Heart left ventricle (tissue), 16 donors: ENCODE measurements at regions not wholly inside any gene's neighbourhood (a gene's known extent, or its start where the extent isn't known, plus 50 kb on each side); places are given as distances from the start of the nearest gene placed in this dataset.

Experiments
- ATAC-seq, 4 donors: fragments of 200-7000 bp; cut with Tn5 transposase; one replicate each; pipeline ENCODE4 v1.9.1; 2020 to 2022; ENCODE audit warnings: moderate library complexity in 4 of 4, mild to moderate bottlenecking in 3 of 4, moderate number of reproducible peaks in 1 of 4
- DNase-seq, 5 donors: peaks; one replicate each; pipeline ENCODE4 v3.0.0-alpha.2; 2020
- H3K27ac ChIP-seq, 12 donors: fragments of 200-600 bp; sonication (generic) in 4 of 12; one replicate each; pipeline versions ENCODE4 v1.5.0 to v1.8.0; 2016 to 2022; ENCODE audit warnings: mild to moderate bottlenecking in 2 of 12
- H3K27me3 ChIP-seq, 9 donors: fragments of 200-600 bp; sonication (generic) in 2 of 9; one replicate each; pipeline versions ENCODE4 v1.5.1 to v1.8.0; 2016 to 2022; ENCODE audit warnings: mild to moderate bottlenecking in 3 of 9
- H3K36me3 ChIP-seq, 9 donors: fragments of 200-600 bp; sonication (generic) in 2 of 9; one replicate each; pipeline versions ENCODE4 v1.5.0 to v1.8.0; 2018 to 2022; ENCODE audit warnings: mild to moderate bottlenecking in 2 of 9
- H3K4me1 ChIP-seq, 12 donors: fragments of 200-600 bp; sonication (generic) in 4 of 12; one replicate each; pipeline versions ENCODE4 v1.5.0 to v1.8.0; 2016 to 2022; ENCODE audit warnings: mild to moderate bottlenecking in 3 of 12
- H3K4me3 ChIP-seq, 12 donors: fragments of 200-600 bp; sonication (generic) in 4 of 12; one replicate each; pipeline versions ENCODE4 v1.5.0 to v1.8.0; 2017 to 2022; ENCODE audit warnings: mild to moderate bottlenecking in 9 of 12, moderate library complexity in 4 of 12
- H3K9me3 ChIP-seq, 12 donors: fragments of 200-600 bp; sonication (generic) in 4 of 12; one replicate each; pipeline versions ENCODE4 v1.5.0 to v1.8.0; 2016 to 2022; ENCODE audit warnings: mild to moderate bottlenecking in 1 of 12
- CTCF ChIP-seq, 12 donors: fragments of 200-600 bp; sonication (generic) in 4 of 12; IDR thresholded peaks; one replicate each; pipeline versions ENCODE4 v1.5.0 to v1.8.0; 2018 to 2022; ENCODE audit warnings: antibody characterized with exemption in 12 of 12, mild to moderate bottlenecking in 5 of 12
- POLR2A ChIP-seq, 2 donors: fragments of 450-650 bp; IDR thresholded peaks; one replicate each; pipeline ENCODE4 v1.6.1; 2017; ENCODE audit warnings: antibody characterized with exemption in 2 of 2, mild to moderate bottlenecking in 2 of 2, moderate library complexity in 2 of 2
- WGBS, 4 donors: extraction: QIAGEN DNeasy Blood & Tissue Kit in 2 of 4; methylation state at CpG; one replicate each; pipeline versions ENCODE4 v1.1.5 to v1.1.7; 2013 to 2018; 5-methylcytosine and 5-hydroxymethylcytosine counted together
- intact Hi-C, 10 donors: fragments of 100-400 bp; cut with DNase I; formaldehyde crosslinking; loops; one replicate each; pipeline versions ENCODE4 v1.11.1 to v1.14.2; 2022
- donor health status: ischemic (EF 13 %, LVEDD 7.1; RV severe dilation, severe dysfunction).
- donor health status: healthy with polysubstance abuse.
- donor health status: DM: no; HTN: yes; CAD: no.
- donor health status: DM: no; HTN: no; CAD: no.
- donor health status: ischemic (EF 25% LVEDD 6.9; RV normal size, moderate dysfunction).
- donor health status: ischemic (EF 25% LVEDD 5.7; RV mildly dilated, moderate dysfunction).
- donor health status: healthy.
- donor health status: DM: yes; HTN: yes; CAD: no.
- donor health status: ischemic (EF 35%, LVEDD 5.7; RV mildly dilated, moderate dysfunction).
- donor health status: nonischemic (EF 11% LVEDD 7.7; RV severe dilation, severe dysfunction).
- donor health status: DM: yes; HTN: yes; CAD: no.
- donor health status: PGD.
- donor health status: ischemic (EF 29% LVEDD 5.4; RV normal size, mild dysfunction).
- donor health status: nonischemic (EF 23%, LVEDD 6.1; RV moderate dilation, normal function).

- ATAC-seq (no peak), DNase-seq (no peak)
- Histone ChIP-seq H3K27me3 (peaks cover 0 to 6% (median 0%) of the 10 kb centered on the region in 9 donors), H3K36me3 (no peaks in the 10 kb centered on the region), H3K9me3 (no peaks in the 10 kb centered on the region), H3K4me1 (no peaks in the 10 kb centered on the region), H3K4me3 (no peak overlapping the region), H3K27ac (no peak overlapping the region)
- TF ChIP-seq POLR2A (IDR thresholded peaks at IDR 0.05) (no peak), CTCF (IDR thresholded peaks at IDR 0.05) (no peak)
- 52 to 74% (median 58%) methylated on average over 2 of the region's 2 CpGs for WGBS, 4 donors
- intact Hi-C loops, result loop anchor here in 2 of 10 donors (2.0 to 10.0 kb wide), 3 partner anchors 353 to 1429 kb away; no protein-coding TSS in a partner anchor
Measured at GRCh38 chr17:71111934-71112333, 942.6 kb downstream of the KCNJ2 start.

GRCh38 chr17:71113347-71113746 is 944.0 kb downstream of the KCNJ2 start:
- Histone ChIP-seq H3K27me3 (peaks cover 0 to 6% (median 0%) of the 10 kb centered on the region in 9 donors), H3K9me3 (no peaks in the 10 kb centered on the region), H3K36me3 (no peaks in the 10 kb centered on the region), H3K27ac (no peak overlapping the region), H3K4me3 (no peak overlapping the region), H3K4me1 (no peaks in the 10 kb centered on the region)
- no peak for TF ChIP-seq CTCF (IDR thresholded peaks at IDR 0.05)
- no peak for TF ChIP-seq POLR2A (IDR thresholded peaks at IDR 0.05)
- intact Hi-C loops, result loop anchor here in 2 of 10 donors (2.0 to 10.0 kb wide), 3 partner anchors 351 to 1427 kb away; no protein-coding TSS in a partner anchor
- DNase-seq, result no peak
- no peak for ATAC-seq
- WGBS, 4 donors, result 77 to 84% (median 80%) methylated on average over 4 of the region's 4 CpGs

GRCh38 chr17:71114911-71115668 is 945.8 kb downstream of the KCNJ2 start:
- no peak for ATAC-seq
- Histone ChIP-seq H3K4me3 (no peak overlapping the region), H3K9me3 (no peaks in the 10 kb centered on the region), H3K36me3 (no peaks in the 10 kb centered on the region), H3K27me3 (peaks cover 0 to 6% (median 0%) of the 10 kb centered on the region in 9 donors), H3K27ac (no peak overlapping the region), H3K4me1 (no peaks in the 10 kb centered on the region)
- 75 to 87% (median 81%) methylated on average over 7 of the region's 7 CpGs for WGBS, 4 donors
- intact Hi-C loops, result loop anchor here in 9 of 10 donors (5.0 to 10.0 kb wide), 6 partner anchors 347 to 1427 kb away; partner anchors contain the start of gene SOX9 (in 1 of the 9)
- DNase-seq, result no peak
- TF ChIP-seq CTCF (IDR thresholded peaks at IDR 0.05), result no peak
- TF ChIP-seq POLR2A (IDR thresholded peaks at IDR 0.05), result no peak

GRCh38 chr17:71115669-71115972 is 946.3 kb downstream of the KCNJ2 start:
- H3K9me3 ChIP-seq, result no peaks in the 10 kb centered on the region
- intact Hi-C loops, result loop anchor here in 9 of 10 donors (5.0 to 10.0 kb wide), 6 partner anchors 347 to 1427 kb away; partner anchors contain the start of gene SOX9 (in 1 of the 9)

More at GRCh38 chr17:71115669-71115972, 946.3 kb downstream of the KCNJ2 start:
- Histone ChIP-seq H3K27ac (no peak overlapping the region), H3K27me3 (peaks cover 0 to 6% (median 0%) of the 10 kb centered on the region in 9 donors), H3K4me3 (no peak overlapping the region), H3K36me3 (no peaks in the 10 kb centered on the region), H3K4me1 (no peaks in the 10 kb centered on the region)
- WGBS, 4 donors, result 79 to 89% (median 88%) methylated on average over 4 of the region's 4 CpGs
- TF ChIP-seq CTCF (IDR thresholded peaks at IDR 0.05) (no peak), POLR2A (IDR thresholded peaks at IDR 0.05) (no peak)
- no peak for ATAC-seq
- no peak for DNase-seq
